ENCODE measurements at regions not wholly inside any gene's neighbourhood (a gene's known extent, or its start where the extent isn't known, plus 50 kb on each side); places are given as distances from the start of the nearest gene placed in this dataset.

DNA sequence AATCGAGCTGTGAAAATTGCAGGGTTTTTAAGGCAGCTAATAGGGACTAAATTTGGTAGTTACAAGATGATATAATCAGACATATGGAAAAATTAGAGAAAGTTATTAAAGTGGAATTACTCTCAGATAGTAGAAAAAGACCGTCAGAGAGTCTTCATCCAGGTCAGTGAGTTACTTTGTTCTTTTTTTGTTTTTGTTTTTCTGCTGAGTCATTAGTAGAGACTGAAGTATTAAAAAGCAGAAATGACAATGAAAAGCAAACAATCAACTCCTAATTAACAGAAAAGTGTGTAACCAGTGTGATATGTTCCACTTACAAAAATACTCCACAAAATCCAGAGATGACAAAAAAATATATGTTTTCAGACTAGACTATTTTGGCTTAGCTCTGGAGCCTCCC, 480.4 kb upstream of the COX7C start:
- Histone ChIP-seq H3K27ac (no peak overlapping the region), H3K4me1 (no peaks in the 10 kb centered on the region), H3K9me3 (no peaks in the 10 kb centered on the region), H3K27me3 (no peaks in the 10 kb centered on the region), H3K4me3 (no peak overlapping the region), H3K36me3 (no peaks in the 10 kb centered on the region)
- DNase-seq (ENCODE audit: low spot score in 2 of 2): no peak
- intact Hi-C loops (cut with DNase I; ENCODE audit: low total_unique reads): no loop called here
- no peak for TF ChIP-seq CTCF (IDR thresholded peaks at IDR 0.05)
- TF ChIP-seq POLR2AphosphoS5 (IDR thresholded peaks at IDR 0.05): no peak
- no peak for TF ChIP-seq POLR2A (IDR thresholded peaks at IDR 0.05)

GRCh38 chr5:86143837-86144236, 473.9 kb upstream of the COX7C start:
- DNase-seq (ENCODE audit: low spot score in 2 of 2): no peak
- H3K9me3 ChIP-seq: no peaks in the 10 kb centered on the region
- no peaks in the 10 kb centered on the region for H3K36me3 ChIP-seq
- H3K27ac ChIP-seq: no peak overlapping the region
- H3K4me1 ChIP-seq: no peaks in the 10 kb centered on the region
- H3K27me3 ChIP-seq: no peaks in the 10 kb centered on the region
- intact Hi-C loops (cut with DNase I; ENCODE audit: low total_unique reads): no loop called here
- H3K4me3 ChIP-seq: no peak overlapping the region
- TF ChIP-seq POLR2AphosphoS5 (IDR thresholded peaks at IDR 0.05) (no peak), POLR2A (IDR thresholded peaks at IDR 0.05) (no peak), CTCF (IDR thresholded peaks at IDR 0.05) (no peak)

DNA sequence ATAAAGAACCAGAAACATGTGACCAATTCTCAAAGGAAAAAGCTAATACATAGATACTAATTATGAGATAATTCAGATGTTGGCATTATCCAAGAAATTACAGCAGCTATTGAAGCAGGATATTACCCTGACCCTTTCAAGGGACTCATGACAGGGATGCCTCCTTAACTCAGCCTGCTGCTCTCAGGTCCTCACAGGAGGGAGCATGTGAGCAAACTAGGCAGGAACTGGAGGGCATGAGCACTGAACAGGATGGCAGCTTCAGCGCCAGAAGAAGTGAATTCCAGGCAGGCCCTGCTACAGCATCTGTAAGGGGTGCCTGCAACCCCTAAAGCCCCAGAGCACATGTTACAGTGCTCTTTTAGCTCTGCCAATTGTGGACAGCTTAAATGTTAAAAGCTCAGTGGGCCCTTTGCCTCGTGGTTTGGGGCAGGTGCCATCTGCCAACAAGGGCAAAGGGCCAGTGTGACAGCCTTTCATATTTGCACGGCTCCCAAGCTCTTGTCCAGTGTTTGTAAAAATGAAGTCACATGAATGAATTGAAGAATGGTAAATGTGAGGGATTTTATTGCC, 464.7 kb upstream of the COX7C start:
- intact Hi-C loops (cut with DNase I; ENCODE audit: low total_unique reads): no loop called here
- Histone ChIP-seq H3K4me3 (no peak overlapping the region), H3K27ac (no peak overlapping the region), H3K36me3 (no peaks in the 10 kb centered on the region), H3K9me3 (no peaks in the 10 kb centered on the region), H3K4me1 (no peaks in the 10 kb centered on the region), H3K27me3 (no peaks in the 10 kb centered on the region)
- no peak for DNase-seq (ENCODE audit: low spot score in 2 of 2)
- TF ChIP-seq CTCF (IDR thresholded peaks at IDR 0.05): no peak
- TF ChIP-seq POLR2AphosphoS5 (IDR thresholded peaks at IDR 0.05): no peak
- TF ChIP-seq POLR2A (IDR thresholded peaks at IDR 0.05): no peak

- Histone ChIP-seq H3K27ac (no peak overlapping the region), H3K4me1 (no peaks in the 10 kb centered on the region), H3K36me3 (no peaks in the 10 kb centered on the region), H3K9me3 (no peaks in the 10 kb centered on the region), H3K27me3 (no peaks in the 10 kb centered on the region), H3K4me3 (no peak overlapping the region)
- DNase-seq (ENCODE audit: low spot score in 2 of 2): no peak
- intact Hi-C loops (cut with DNase I; ENCODE audit: low total_unique reads): no loop called here
- TF ChIP-seq POLR2AphosphoS5 (IDR thresholded peaks at IDR 0.05) (no peak), CTCF (IDR thresholded peaks at IDR 0.05) (no peak), POLR2A (IDR thresholded peaks at IDR 0.05) (no peak)
Measured at GRCh38 chr5:86155796-86156195, 461.9 kb upstream of the COX7C start.

DNA sequence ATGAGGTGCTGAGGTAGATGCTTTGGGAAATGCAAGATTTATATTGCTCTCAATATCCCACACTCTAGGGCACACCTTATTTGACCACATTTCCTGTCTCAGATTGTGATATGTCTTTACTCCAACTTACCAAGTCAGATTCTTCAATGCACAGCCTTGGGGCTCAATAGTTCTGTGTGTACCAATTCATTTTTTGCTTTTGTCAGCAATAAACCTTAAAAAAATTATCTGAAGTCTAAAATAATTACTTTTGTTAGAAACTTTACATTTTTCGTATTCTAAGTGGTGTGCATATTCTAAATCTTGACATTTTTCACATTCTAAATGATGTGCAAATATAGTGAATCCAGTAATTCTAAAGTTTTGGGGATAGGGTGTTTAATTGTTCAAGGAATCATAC, 447.5 kb upstream of the COX7C start:
- Histone ChIP-seq H3K4me1 (no peaks in the 10 kb centered on the region), H3K4me3 (no peak overlapping the region), H3K9me3 (no peaks in the 10 kb centered on the region), H3K27me3 (no peaks in the 10 kb centered on the region), H3K36me3 (no peaks in the 10 kb centered on the region), H3K27ac (no peak overlapping the region)
- intact Hi-C loops (cut with DNase I; ENCODE audit: low total_unique reads): no loop called here
- TF ChIP-seq CTCF (IDR thresholded peaks at IDR 0.05): no peak
- no peak for TF ChIP-seq POLR2A (IDR thresholded peaks at IDR 0.05)
- no peak for TF ChIP-seq POLR2AphosphoS5 (IDR thresholded peaks at IDR 0.05)
- DNase-seq (ENCODE audit: low spot score in 2 of 2): no peak
